PFSK-1 (cell line): ENCODE measurements at regions not wholly inside any gene's neighbourhood (a gene's known extent, or its start where the extent isn't known, plus 50 kb on each side); places are given as distances from the start of the nearest gene placed in this dataset.

Source experiments
- FOXP2 ChIP-seq: optimal IDR thresholded peaks from 2 replicates; pipeline ENCODE3; 2011; ENCODE audit warnings: borderline replicate concordance, control low read depth, inconsistent platforms; ENCODE audit not compliant: insufficient read depth; ENCODE audit errors: extremely low read length, extremely low read depth
- POLR2AphosphoS5 ChIP-seq: IDR thresholded peaks from 2 replicates; pipeline ENCODE4 v1.6.1; 2012; ENCODE audit warnings: low read depth, mild to moderate bottlenecking, control low read depth, low read length, moderate library complexity
- SIN3A ChIP-seq: IDR thresholded peaks from 2 replicates; pipeline ENCODE4 v1.6.1; 2012; ENCODE audit warnings: mild to moderate bottlenecking, low read length, moderate library complexity, borderline replicate concordance; ENCODE audit not compliant: insufficient read depth
- TAF1 ChIP-seq: IDR thresholded peaks from 2 replicates; pipeline ENCODE4 v1.6.1; 2012; ENCODE audit warnings: low read length, control low read depth, borderline replicate concordance; ENCODE audit not compliant: insufficient read depth
- TF ChIP-seq, protein P1 (sequence below), 2 experiments: IDR thresholded peaks; 2 replicates each; pipeline versions ENCODE4 v1.6.1 to v1.8.0; 2011 to 2012; ENCODE audit warnings: low read depth in 2 of 2, low read length in 2 of 2, control low read depth in 1 of 2, inconsistent platforms in 1 of 2, mild to moderate bottlenecking in 1 of 2, moderate library complexity in 1 of 2; ENCODE audit not compliant: insufficient read depth in 1 of 2

DNA sequence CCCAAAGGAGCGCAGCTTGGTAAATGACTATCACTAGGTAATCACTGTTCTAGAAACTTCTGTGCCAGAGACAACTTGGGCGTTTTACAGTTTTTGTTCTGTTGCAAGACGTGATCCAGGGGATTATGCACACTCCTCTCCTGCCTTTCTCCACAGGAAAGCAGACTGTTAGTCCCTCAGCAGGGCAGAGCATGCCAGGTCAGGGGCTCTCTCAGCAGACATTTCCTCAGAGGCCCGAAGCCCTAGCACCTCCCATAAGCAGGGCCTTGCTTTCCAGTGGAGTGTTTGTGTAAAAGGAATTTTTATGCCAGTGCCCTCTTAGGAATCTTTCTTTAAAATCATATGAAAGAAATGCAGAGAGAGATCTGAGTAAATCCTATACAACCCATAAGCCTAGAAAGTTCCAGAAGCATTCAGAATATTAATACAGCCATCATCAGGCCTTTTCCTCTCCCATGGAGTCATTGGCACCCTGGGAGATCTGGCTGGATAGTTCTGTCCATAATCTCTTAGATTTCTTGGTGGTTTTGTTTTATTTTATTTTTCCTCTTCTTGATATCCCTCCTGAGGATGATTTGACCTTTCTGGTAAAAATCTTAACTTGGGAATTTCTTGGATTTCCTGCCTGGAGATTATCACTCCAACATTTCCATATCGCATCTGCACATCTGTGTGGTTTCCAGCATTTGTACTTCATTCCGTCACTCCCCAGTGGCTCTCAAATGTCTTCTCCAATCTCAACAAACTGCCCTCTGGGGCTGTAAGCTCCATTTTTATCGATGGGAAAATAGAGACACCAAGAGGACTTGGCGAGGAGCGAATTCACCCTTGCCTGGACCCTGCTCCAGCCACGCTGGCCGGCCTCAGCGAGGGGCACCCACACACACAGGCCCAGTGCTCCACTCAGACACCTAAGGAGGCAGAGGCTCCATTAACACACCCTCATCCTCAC, 116.1 kb downstream of the PSMG1 start:
- no peak for TF ChIP-seq POLR2AphosphoS5
- TF ChIP-seq, protein P1, sequence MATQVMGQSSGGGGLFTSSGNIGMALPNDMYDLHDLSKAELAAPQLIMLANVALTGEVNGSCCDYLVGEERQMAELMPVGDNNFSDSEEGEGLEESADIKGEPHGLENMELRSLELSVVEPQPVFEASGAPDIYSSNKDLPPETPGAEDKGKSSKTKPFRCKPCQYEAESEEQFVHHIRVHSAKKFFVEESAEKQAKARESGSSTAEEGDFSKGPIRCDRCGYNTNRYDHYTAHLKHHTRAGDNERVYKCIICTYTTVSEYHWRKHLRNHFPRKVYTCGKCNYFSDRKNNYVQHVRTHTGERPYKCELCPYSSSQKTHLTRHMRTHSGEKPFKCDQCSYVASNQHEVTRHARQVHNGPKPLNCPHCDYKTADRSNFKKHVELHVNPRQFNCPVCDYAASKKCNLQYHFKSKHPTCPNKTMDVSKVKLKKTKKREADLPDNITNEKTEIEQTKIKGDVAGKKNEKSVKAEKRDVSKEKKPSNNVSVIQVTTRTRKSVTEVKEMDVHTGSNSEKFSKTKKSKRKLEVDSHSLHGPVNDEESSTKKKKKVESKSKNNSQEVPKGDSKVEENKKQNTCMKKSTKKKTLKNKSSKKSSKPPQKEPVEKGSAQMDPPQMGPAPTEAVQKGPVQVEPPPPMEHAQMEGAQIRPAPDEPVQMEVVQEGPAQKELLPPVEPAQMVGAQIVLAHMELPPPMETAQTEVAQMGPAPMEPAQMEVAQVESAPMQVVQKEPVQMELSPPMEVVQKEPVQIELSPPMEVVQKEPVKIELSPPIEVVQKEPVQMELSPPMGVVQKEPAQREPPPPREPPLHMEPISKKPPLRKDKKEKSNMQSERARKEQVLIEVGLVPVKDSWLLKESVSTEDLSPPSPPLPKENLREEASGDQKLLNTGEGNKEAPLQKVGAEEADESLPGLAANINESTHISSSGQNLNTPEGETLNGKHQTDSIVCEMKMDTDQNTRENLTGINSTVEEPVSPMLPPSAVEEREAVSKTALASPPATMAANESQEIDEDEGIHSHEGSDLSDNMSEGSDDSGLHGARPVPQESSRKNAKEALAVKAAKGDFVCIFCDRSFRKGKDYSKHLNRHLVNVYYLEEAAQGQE (IDR thresholded peaks at IDR 0.05; ENCODE audit: insufficient read depth in 1 of 2, low read depth in 2 of 2, low read length in 2 of 2) = no peak
- TF ChIP-seq FOXP2 = no peak
- no peak for TF ChIP-seq TAF1
- TF ChIP-seq SIN3A = no peak

DNA sequence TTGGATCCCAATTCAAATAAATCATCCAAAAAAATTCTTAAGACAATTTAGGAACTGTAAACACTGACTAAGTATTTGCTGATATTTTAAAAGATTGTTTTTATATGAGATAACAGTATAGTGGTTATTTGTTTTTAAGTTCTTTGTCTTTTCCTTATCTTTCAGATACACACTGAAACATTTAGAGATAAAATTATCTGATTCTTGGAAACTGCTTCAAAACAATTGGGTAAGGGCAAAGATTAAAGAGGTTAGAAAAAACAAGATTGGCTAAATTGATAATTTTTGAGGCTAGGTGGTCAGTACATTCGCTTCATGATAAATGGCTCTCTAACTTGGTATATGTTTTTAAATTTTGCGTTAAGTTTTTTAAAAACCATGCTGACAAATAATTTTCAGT, 117.3 kb downstream of the PSMG1 start:
- no peak for TF ChIP-seq SIN3A
- TF ChIP-seq TAF1 = no peak
- no peak for TF ChIP-seq POLR2AphosphoS5
- TF ChIP-seq, protein P1 (IDR thresholded peaks at IDR 0.05; ENCODE audit: insufficient read depth in 1 of 2, low read depth in 2 of 2, low read length in 2 of 2) = no peak
- TF ChIP-seq FOXP2 = no peak

DNA sequence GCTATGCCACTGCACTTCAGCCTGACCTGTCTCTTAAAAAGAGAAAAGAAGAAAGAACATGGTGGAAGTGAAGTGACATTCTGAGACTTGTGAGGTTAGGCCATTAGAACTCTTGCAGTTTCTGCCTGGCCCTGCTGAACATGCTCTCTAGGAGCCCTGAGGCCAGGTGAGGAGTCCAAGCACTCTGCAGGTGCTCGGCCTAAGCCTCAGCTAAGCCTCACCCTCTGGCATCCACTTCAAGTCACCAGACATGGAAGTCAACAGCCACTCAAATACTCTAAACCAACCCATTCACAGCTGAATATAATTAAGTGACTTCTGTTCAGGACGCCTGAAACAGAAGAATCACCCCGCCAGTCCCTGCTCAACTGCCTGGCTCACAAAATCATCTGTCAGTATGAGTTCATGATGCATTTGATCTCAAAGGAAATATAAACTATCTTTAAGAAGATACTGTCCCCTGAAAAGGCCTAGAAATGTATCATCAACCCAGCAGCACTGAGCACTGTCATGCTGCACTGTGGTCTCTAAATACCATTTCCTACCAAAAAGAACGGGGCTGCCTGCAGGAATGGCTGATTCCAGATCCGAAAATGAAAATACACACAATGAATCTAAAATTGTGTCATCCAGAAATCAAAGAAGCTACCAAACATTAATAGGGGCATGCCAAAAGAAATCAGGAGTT, 118.8 kb downstream of the PSMG1 start:
- TF ChIP-seq, protein P1 (IDR thresholded peaks at IDR 0.05; ENCODE audit: insufficient read depth in 1 of 2, low read depth in 2 of 2, low read length in 2 of 2) = no peak
- TF ChIP-seq FOXP2 (no peak), TAF1 (no peak), POLR2AphosphoS5 (no peak), SIN3A (no peak)

DNA sequence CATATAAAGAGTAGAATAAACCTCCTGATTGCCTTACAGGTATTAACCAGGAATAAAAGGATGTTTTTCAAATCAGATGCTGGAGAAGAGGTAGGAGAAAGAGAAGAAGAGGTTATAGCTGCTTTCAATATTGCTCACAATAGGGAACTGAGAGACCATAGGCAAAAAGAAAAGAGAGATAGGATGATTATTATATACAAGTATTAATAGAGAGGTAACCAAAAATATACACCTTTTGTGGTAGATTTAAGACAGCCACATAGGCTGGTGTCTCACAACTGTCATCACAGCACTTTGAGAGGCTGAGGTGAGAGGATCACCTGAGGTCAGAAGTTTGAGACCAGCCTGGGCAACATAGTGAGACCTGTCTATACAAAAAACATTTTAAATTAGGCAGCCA, 119.7 kb downstream of the PSMG1 start:
- TF ChIP-seq POLR2AphosphoS5 = no peak
- TF ChIP-seq TAF1 = no peak
- TF ChIP-seq, protein P1 (IDR thresholded peaks at IDR 0.05; ENCODE audit: insufficient read depth in 1 of 2, low read depth in 2 of 2, low read length in 2 of 2) = no peak
- no peak for TF ChIP-seq SIN3A
- TF ChIP-seq FOXP2 = no peak
